Fibroblast of skin of left biceps (primary cell): ENCODE measurements at regions not wholly inside any gene's neighbourhood (a gene's known extent, or its start where the extent isn't known, plus 50 kb on each side); places are given as distances from the start of the nearest gene placed in this dataset.
"Not testable (repeated sequence)": the region's sequence is repeated elsewhere in the genome, so short reads cannot be mapped to it uniquely, and the experiment has no call there.

Experiments
- DNase-seq, 2 experiments: peaks; one replicate each; pipeline ENCODE4 v3.0.0-alpha.2; 2013; ENCODE audit warnings: low read depth in 2 of 2

DNA sequence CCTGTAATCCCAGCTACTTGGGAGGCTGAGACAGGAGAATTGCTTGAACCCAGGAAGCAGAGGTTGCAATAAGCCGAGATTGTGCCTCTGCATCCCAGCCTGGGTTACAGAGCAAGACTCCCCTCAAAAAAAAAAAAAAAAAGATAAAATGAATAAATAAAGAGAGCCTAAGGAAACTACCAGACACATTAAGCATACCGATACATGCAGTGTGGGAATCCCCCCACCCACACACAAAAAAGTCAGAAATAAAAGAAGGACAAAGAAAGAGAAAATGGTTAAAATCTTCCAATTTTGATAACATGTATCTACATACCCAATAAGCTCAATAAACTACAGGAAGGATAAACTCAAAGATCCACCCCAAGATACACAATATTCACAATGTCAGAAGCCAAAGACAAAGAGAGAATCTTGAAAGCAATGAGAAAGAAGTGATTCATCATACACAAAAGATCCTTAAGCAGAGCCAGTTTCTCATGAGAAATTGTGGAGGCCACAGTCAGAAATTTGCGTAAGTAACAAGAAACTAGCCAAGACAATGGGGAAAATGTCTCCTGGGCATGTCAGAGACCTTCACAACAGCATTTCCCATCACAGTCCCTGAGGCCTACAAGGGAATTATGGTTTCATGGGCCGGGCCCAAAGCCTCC is 1197.0 kb downstream of the AMY1C start:
- DNase-seq, result no peak

DNA sequence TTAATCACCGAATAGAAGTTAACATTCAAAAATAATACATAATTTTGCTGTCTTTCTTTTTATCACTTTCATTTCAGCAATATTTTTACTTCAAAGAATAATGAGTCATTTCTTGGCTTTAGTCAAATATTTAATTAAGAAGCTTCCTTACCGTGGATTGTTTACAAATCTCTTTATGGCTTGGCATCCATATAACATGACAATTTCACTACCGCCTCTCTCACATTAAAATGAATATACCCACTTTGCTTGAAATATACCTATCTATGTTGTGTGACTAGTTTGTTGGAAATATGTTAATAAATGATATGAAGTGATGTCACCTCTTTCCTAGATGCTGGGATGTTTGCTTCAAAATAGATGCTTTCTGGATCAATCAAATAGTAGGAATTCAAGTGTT is 1203.9 kb downstream of the AMY1C start:
- no peak for DNase-seq

GRCh38 chr1:104973516-104973915 is 1223.8 kb downstream of the AMY1C start:
- DNase-seq, result no peak

GRCh38 chr1:104979651-104980050 is 1230.0 kb downstream of the AMY1C start:
- DNase-seq, result no peak

GRCh38 chr1:104987210-104987609 is 1237.5 kb downstream of the AMY1C start:
- no peak for DNase-seq

DNA sequence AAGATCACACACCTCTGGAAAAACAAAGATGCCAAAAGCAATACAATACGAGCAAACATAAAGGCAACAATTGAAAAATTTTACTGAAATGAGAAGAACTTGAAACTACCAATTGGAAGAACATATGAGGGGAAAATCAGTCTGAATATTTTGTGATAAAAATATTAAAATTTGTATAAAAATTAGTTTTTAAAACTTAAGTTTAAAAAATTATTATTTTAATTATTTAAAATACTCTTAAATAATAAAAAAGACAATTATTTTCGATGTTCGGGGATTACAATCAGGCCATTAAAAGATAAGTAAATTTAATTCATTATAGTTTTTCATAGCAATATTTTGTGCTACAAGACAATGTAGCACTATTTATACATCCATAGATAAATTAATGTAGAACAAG is 1239.3 kb downstream of the AMY1C start:
- no peak for DNase-seq

DNA sequence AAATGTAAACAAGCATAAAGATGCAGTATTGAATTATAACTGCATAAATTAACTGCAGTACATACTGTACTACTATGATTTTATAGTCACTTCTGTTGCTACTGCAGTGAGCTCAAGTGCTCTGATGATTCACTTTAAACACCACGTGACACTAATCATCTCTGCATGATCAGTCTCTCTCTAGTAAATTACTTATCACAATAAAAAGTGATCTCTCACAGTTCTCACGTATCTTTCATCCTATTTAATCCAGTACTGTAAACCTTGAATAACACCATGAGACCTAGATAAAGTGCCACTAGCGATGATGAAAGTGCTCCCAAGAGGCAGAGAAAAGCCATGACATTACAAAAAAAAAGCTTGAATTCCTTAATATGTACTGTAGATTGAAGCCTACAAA is 1242.0 kb downstream of the AMY1C start:
- no peak for DNase-seq

- DNase-seq, result no peak
Measured at GRCh38 chr1:105000793-105001192, 1251.1 kb downstream of the AMY1C start.

GRCh38 chr1:105004515-105004914 is 1254.8 kb downstream of the AMY1C start:
- DNase-seq, result no peak

DNA sequence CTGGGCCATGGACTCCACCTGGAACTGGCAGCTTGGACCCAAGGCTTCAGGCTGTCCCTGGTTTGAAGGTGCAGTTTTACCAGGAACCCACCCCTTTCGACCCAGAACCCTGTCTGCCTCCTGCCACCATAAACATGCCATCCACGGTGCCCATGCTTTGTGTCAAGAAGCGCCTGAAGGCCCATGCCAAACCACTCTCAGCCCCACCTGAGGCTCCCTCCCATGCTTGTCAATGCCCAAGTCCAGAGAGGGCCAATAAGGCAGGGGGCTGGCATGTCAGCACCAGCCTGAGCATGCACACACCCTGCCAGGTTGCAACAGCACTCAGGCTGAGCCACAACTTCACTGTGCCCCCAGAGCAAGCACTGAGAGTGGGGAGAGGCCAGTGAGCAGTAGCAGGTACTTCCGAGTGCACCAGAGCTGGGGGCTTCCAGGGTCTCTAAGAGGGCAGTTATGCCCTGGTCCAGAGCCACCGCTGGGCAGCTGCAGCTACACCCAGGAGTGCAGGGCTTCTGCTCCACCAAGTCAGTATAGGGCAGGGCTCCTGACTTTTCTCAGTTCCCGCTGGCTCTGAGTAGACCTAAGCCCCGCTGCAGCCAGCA is 1256.0 kb downstream of the AMY1C start:
- DNase-seq, result no peak

DNA sequence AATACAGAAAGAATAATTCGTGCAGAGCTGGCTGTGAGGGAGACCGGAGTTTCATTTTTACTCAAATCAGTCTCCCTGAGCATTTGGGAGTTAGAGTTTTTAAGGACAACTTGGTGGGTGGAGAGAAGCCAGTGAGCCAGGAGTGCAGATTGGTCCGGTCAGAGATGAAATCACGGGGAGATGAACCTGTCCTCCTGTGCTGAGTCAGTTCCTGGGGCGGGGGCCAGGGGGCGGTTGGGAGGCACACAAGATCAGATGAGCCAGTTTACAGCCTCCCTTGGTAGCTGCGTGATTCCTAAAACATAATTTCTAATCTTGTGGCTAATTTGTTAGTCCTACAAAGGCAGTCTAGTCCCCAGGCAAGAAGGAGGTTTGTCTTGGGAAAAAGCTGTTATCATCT is 1267.9 kb downstream of the AMY1C start:
- DNase-seq, result no peak

- DNase-seq, result no peak
Measured at GRCh38 chr1:105023719-105024118, 1274.0 kb downstream of the AMY1C start.

DNA sequence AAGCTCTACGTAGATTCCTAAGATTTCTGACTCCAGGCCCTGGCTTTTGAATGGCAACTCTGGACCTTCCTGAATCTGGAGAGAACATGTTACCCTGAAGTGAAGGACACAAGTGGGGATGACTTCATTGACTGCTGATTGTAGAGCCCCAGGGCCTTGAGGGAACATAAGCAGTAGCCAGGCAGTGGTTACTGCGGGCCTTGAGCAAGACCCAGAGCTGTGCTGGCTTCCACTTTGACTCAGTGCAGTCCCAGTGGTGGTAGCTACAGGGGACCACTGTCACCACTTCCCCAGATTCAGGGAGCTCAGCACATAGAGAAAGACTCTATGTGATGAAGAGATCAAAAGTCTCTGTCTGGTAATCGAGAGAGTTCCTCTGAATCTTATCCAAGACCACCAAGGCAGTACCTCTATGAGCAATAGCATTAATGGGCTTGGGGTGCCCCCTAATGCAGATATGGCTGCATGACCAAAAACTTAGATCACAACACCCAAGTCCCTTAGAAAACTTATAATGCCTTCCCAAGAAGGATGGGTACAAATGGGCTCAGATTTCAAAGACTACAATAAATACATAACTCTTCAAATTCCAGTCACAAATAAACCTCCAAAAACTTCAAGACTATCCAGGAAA is 1278.3 kb downstream of the AMY1C start:
- DNase-seq, result no peak

- DNase-seq, result no peak
Measured at GRCh38 chr1:105072446-105072845, 1322.7 kb downstream of the AMY1C start.

DNA sequence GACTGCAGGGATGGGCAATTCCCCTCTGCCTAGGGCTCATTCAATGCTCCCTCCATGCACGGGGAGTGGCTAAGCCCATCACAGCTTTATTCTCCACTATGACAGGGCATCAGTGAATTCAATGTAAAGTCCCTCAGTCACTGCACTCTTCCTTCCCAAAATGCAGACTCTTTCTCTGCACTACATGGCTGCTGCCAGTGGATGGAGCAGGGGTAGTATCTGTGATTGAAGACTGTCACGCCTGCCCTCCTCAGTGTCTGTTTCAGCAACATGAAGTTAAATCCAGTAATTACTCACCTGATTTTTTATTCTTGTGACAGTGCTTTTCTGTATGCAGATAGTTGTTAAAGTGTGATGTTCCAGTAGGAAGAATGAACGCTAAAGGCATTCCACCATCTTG is 1323.2 kb downstream of the AMY1C start:
- no peak for DNase-seq

- DNase-seq, result no peak
Measured at GRCh38 chr1:105073660-105074059, 1324.0 kb downstream of the AMY1C start.

DNA sequence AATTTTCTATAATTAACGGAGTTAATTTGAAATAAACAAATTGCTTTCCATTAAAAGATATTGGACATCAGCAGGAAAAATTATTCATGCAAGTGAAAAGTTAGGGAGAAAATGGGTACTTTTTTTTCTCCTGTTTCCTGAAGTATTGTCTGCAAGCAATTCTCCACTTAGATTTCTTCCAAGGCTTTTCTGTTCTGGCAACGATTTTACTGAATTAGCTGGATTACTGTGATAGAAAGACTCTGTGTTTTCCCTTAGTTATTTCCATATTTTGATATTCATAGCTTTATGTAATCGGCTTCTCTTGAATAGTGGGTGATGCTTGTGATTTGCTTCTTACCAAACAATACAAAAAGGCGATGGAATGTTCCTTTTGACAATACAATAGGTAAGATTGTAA is 1333.9 kb downstream of the AMY1C start:
- DNase-seq, result no peak

DNA sequence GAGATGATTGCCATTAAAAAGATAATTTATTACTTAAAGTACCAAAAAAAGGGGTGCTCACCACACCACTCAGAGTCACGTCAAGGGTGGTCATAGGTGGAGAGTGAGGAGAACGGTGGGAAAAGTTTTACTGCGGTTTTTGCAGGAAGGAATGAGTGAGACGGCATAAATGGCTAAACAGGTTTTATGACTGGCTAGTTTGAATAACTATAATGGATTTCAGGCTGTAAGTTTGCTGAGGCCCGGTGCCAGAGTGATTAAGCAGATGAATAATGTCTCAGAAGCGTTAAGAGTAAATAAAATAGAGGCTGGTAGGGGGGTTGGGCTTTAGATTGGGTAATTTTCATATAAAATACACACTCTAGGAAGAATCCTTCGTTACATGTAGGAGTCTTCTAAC is 1337.8 kb downstream of the AMY1C start:
- no peak for DNase-seq

DNA sequence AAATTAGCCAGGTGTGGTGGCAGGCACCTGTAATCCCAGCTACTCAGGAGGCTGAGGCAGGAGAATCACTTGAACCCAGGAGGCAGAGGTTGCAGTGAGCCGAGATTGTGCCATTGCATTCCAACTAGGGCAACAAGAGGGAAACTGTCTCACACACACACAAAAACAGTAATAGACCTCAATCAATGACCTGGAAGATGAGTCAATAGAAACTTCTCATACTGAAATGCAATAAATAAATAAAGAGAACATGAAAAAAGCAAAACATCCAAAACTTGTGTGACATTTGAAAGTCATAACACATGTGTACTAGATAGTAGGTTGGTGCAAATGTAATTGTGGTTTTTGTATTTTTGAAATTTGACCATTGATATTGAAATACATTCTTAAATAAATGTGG is 1338.5 kb downstream of the AMY1C start:
- no peak for DNase-seq

- DNase-seq, result not testable (repeated sequence)
Measured at GRCh38 chr1:105093893-105094292, 1344.2 kb downstream of the AMY1C start.

- no peak for DNase-seq
Measured at GRCh38 chr1:105100102-105100501, 1350.4 kb downstream of the AMY1C start.

DNA sequence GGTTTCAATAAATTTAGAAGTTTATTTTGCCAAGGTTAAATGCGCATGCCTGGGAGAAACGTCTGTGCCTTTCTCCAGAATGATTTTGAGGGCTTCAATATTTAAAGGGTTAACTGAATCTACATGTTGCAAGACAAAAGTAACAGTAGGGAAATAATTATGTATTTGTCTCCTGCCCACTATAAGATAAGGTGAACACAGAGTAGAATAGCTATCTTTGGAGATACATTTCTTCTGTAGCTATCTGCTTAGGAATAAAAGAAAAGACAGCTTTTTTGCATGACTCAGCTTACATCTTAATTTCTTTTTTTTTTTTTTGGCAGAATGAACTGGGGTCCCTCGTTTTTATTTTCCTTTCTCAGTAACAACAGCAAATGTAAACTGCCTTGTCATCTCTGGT is 1351.6 kb downstream of the AMY1C start:
- no peak for DNase-seq

DNA sequence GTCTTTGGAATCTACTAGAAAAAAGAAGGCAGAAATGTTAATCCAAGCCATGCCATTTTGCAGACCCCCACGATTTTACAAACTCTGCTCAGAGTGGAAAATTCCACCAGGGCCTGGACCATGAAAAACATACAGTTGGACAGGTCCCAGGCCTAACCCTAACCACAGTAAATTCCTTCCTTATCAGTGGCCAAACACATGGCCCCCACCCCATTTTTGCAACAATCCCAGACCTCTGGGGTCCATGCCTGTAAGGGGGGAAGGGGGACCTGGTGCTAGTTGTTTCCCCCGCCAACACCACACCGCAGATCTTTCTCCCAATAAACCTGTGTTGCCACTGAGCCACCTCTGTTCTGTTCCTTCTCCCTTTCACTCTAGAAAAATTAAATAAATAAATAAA is 1352.7 kb downstream of the AMY1C start:
- no peak for DNase-seq

DNA sequence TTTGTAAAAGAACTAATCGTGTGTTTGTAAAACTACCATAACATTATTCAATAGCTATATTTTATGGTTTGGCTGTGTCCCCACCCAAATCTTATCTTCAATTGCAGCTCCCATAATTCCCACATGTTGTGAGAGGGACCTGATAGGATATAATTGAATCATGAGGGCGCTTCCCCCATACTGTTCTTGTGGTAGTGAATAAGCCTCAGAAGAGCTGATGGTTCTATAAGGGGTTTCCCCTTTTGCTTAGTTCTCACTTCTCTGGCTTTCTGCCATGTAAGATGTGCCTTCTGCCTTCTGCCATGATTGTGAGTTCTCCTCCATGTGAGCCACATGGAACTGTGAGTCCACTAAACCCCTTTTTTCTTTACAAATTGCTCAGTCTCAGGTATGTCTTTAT is 1372.3 kb downstream of the AMY1C start:
- DNase-seq, result no peak
